Superior temporal gyrus (tissue), 1 donor: ENCODE measurements at regions not wholly inside any gene's neighbourhood (a gene's known extent, or its start where the extent isn't known, plus 50 kb on each side); places are given as distances from the start of the nearest gene placed in this dataset.

ENCODE experiments used
- DNase-seq: peaks from one replicate; pipeline ENCODE4 v3.0.0-alpha.2; 2016; ENCODE audit errors: extremely low spot score

- no peak for DNase-seq
These were observed 882.9 kb downstream of the RPA4 start for GRCh38 chrX:97766501-97767095.

- no peak for DNase-seq
These were observed 903.6 kb downstream of the RPA4 start for GRCh38 chrX:97787311-97787710.

GRCh38 chrX:97787849-97788248 lies 904.1 kb downstream of the RPA4 start:
- DNase-seq: no peak

- DNase-seq: no peak
These were observed 907.1 kb downstream of the RPA4 start for GRCh38 chrX:97790850-97791249.

- DNase-seq: no peak
These were observed 913.4 kb downstream of the RPA4 start for GRCh38 chrX:97797076-97797475.

- DNase-seq: no peak
These were observed 922.5 kb downstream of the RPA4 start for GRCh38 chrX:97806238-97806637.

- DNase-seq: no peak
These were observed 923.2 kb downstream of the RPA4 start for GRCh38 chrX:97806946-97807345.

GRCh38 chrX:97820170-97820569 lies 936.5 kb downstream of the RPA4 start:
- DNase-seq: no peak

GRCh38 chrX:97828471-97828870 lies 944.8 kb downstream of the RPA4 start:
- no peak for DNase-seq

GRCh38 chrX:97835969-97836368 lies 952.3 kb downstream of the RPA4 start:
- no peak for DNase-seq

GRCh38 chrX:97841544-97842179 lies 958.0 kb downstream of the RPA4 start:
- no peak for DNase-seq

- no peak for DNase-seq
These were observed 958.9 kb downstream of the RPA4 start for GRCh38 chrX:97842468-97843199.

GRCh38 chrX:97843200-97843811 lies 959.6 kb downstream of the RPA4 start:
- DNase-seq: no peak

GRCh38 chrX:97844161-97844560 lies 960.5 kb downstream of the RPA4 start:
- no peak for DNase-seq

- DNase-seq: no peak
These were observed 961.2 kb downstream of the RPA4 start for GRCh38 chrX:97844943-97845342.

GRCh38 chrX:97845451-97845850 lies 961.7 kb downstream of the RPA4 start:
- no peak for DNase-seq

GRCh38 chrX:97846228-97846627 lies 962.5 kb downstream of the RPA4 start:
- no peak for DNase-seq

- DNase-seq: no peak
These were observed 963.1 kb downstream of the RPA4 start for GRCh38 chrX:97846718-97847237.

- DNase-seq: no peak
These were observed 964.4 kb downstream of the RPA4 start for GRCh38 chrX:97847885-97848679.

GRCh38 chrX:97849951-97850350 lies 966.2 kb downstream of the RPA4 start:
- no peak for DNase-seq

- no peak for DNase-seq
These were observed 967.2 kb downstream of the RPA4 start for GRCh38 chrX:97850911-97851310.

GRCh38 chrX:97854086-97854485 lies 970.4 kb downstream of the RPA4 start:
- DNase-seq: peak; percentile 48
